Suprapubic skin (tissue), 4 donors: ENCODE measurements at regions not wholly inside any gene's neighbourhood (a gene's known extent, or its start where the extent isn't known, plus 50 kb on each side); places are given as distances from the start of the nearest gene placed in this dataset.

ENCODE experiments used
- CTCF ChIP-seq, 2 donors: fragments of 200-600 bp in 1 of 2; fragments of 450-650 bp in 1 of 2; sonication (generic) in 1 of 2; IDR thresholded peaks; one replicate each; pipeline ENCODE4 v1.5.1; 2016 to 2019; ENCODE audit warnings: antibody characterized with exemption in 2 of 2, mild to moderate bottlenecking in 1 of 2, moderate library complexity in 1 of 2
- EP300 ChIP-seq: sonication (generic); formaldehyde crosslinking; IDR thresholded peaks from one replicate; pipeline ENCODE4 v1.6.1; 2017; ENCODE audit warnings: antibody characterized with exemption
- POLR2A ChIP-seq, 2 donors: fragments of 450-650 bp; IDR thresholded peaks; one replicate each; pipeline ENCODE4 v1.6.1; 2017; ENCODE audit warnings: antibody characterized with exemption in 2 of 2, mild to moderate bottlenecking in 2 of 2, moderate library complexity in 2 of 2
- POLR2AphosphoS5 ChIP-seq, 3 donors: sonication (generic); formaldehyde crosslinking; IDR thresholded peaks; one replicate each; pipeline ENCODE4 v1.6.1; 2017; ENCODE audit warnings: antibody characterized with exemption in 3 of 3

GRCh38 chr9:26658476-26658875 is 234.1 kb downstream of the CAAP1 start:
- TF ChIP-seq CTCF (IDR thresholded peaks at IDR 0.05), result no peak
- TF ChIP-seq POLR2A (IDR thresholded peaks at IDR 0.05), result no peak
- TF ChIP-seq EP300, result no peak
- TF ChIP-seq POLR2AphosphoS5 (IDR thresholded peaks at IDR 0.05), result no peak
